ENCODE measurements at regions not wholly inside any gene's neighbourhood (a gene's known extent, or its start where the extent isn't known, plus 50 kb on each side); places are given as distances from the start of the nearest gene placed in this dataset.

DNA sequence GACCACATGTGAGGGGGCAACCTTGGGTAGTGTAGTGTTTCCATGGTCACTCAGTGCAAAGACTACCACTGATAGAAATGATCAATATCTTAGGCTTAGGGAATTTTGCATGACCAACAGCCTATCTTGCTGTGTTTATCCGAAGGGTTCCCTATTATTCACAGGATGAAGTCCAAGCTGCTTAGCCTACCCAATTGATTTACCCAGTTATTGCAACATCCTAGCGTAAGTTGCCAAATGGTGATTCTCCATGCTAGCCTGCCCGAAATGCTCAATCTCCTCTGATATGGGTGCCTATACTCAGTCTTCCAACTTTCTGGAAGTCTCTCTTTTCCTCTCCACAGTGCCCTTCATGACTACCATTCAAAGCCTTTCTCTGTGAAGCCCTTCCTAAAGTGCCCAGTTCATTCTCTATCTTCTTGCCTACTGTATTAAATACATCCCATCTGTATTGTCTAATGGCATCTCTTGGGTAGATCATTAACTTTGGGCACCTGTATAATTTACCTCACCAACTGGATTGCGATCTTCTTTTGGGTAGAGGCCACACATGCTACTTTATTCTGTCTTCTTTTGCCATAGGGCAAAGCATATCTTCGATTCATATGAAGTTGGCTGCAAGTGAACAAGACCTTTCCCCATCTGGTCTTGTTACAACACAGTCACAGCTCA, 240.5 kb downstream of the CLIC5 start:
- DNase-seq: no peak
- no peaks in the 10 kb centered on the region for H3K36me3 ChIP-seq
- no peaks in the 10 kb centered on the region for H3K27me3 ChIP-seq
- H3K4me1 ChIP-seq: no peaks in the 10 kb centered on the region
- TF ChIP-seq POLR2A (IDR thresholded peaks at IDR 0.05) (no peak), CTCF (IDR thresholded peaks at IDR 0.05) (no peak), EP300 (IDR thresholded peaks at IDR 0.05) (no peak), POLR2AphosphoS5 (IDR thresholded peaks at IDR 0.05) (no peak)
- no peak overlapping the region for H3K4me3 ChIP-seq
- no peak overlapping the region for H3K27ac ChIP-seq
- 76 to 92% methylated on average over 5 of the region's 5 CpGs for WGBS, 2 donors
- H3K9me3 ChIP-seq: no peaks in the 10 kb centered on the region
- intact Hi-C loops (cut with DNase I): no loop called here

- H3K27me3 ChIP-seq: no peaks in the 10 kb centered on the region
- H3K9me3 ChIP-seq: no peaks in the 10 kb centered on the region
- no peaks in the 10 kb centered on the region for H3K4me1 ChIP-seq
- no peaks in the 10 kb centered on the region for H3K36me3 ChIP-seq
- WGBS, 2 donors: 66 to 84% methylated on average over 3 of the region's 3 CpGs
- no peak for DNase-seq
- intact Hi-C loops (cut with DNase I): no loop called here
- TF ChIP-seq CTCF (IDR thresholded peaks at IDR 0.05) (no peak), EP300 (IDR thresholded peaks at IDR 0.05) (no peak), POLR2A (IDR thresholded peaks at IDR 0.05) (no peak), POLR2AphosphoS5 (IDR thresholded peaks at IDR 0.05) (no peak)
- no peak overlapping the region for H3K4me3 ChIP-seq
- H3K27ac ChIP-seq: no peak overlapping the region
These were observed 241.8 kb downstream of the CLIC5 start for GRCh38 chr6:45773906-45774305.

GRCh38 chr6:45772886-45773495, 242.7 kb downstream of the CLIC5 start:
- WGBS, 2 donors: 64 to 79% methylated on average over 6 of the region's 6 CpGs
- no peak for TF ChIP-seq POLR2A (IDR thresholded peaks at IDR 0.05)
- TF ChIP-seq CTCF (IDR thresholded peaks at IDR 0.05): no peak
- no peak for TF ChIP-seq POLR2AphosphoS5 (IDR thresholded peaks at IDR 0.05)
- Histone ChIP-seq H3K4me1 (no peaks in the 10 kb centered on the region), H3K36me3 (no peaks in the 10 kb centered on the region), H3K4me3 (no peak overlapping the region), H3K27me3 (no peaks in the 10 kb centered on the region), H3K9me3 (no peaks in the 10 kb centered on the region), H3K27ac (no peak overlapping the region)
- DNase-seq: no peak
- intact Hi-C loops (cut with DNase I): no loop called here

DNA sequence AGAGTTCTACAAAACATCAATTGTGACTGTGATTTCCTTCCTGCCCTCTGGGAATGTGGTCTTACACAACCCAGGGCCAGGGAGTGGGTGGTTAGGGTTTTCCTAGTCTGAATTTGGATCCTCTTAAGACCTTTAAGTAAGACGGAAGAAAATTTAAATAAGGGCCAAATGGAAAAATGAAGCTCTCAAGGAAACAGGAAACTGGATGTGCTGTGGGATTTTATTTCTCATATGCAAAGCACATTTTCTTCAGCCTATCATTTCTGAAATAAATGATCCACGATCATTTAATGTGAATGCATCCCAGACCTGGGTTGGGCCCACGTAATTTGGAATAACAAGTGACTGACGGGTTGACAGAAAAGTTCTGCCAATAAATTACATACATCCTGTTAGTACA, 243.6 kb downstream of the CLIC5 start:
- TF ChIP-seq POLR2A (IDR thresholded peaks at IDR 0.05) (no peak), CTCF (IDR thresholded peaks at IDR 0.05) (no peak), POLR2AphosphoS5 (IDR thresholded peaks at IDR 0.05) (no peak), EP300 (IDR thresholded peaks at IDR 0.05) (no peak)
- no peak overlapping the region for H3K4me3 ChIP-seq
- no peaks in the 10 kb centered on the region for H3K4me1 ChIP-seq
- intact Hi-C loops (cut with DNase I): no loop called here
- H3K27me3 ChIP-seq: no peaks in the 10 kb centered on the region
- peaks cover 0 to 2% (median 0%) of the 10 kb centered on the region in 4 donors for H3K9me3 ChIP-seq
- H3K36me3 ChIP-seq: no peaks in the 10 kb centered on the region
- no peak for DNase-seq
- WGBS, 2 donors: 84 to 86% methylated on average over 4 of the region's 4 CpGs
- no peak overlapping the region for H3K27ac ChIP-seq

- Histone ChIP-seq H3K4me1 (peaks cover 0 to 7% (median 0%) of the 10 kb centered on the region in 4 donors), H3K27ac (no peak overlapping the region), H3K4me3 (no peak overlapping the region), H3K36me3 (no peaks in the 10 kb centered on the region), H3K9me3 (peaks cover 0 to 2% (median 0%) of the 10 kb centered on the region in 4 donors), H3K27me3 (no peaks in the 10 kb centered on the region)
- DNase-seq: no peak
- intact Hi-C loops (cut with DNase I): no loop called here
- TF ChIP-seq CTCF (IDR thresholded peaks at IDR 0.05) (no peak), POLR2AphosphoS5 (IDR thresholded peaks at IDR 0.05) (no peak), EP300 (IDR thresholded peaks at IDR 0.05) (no peak), POLR2A (IDR thresholded peaks at IDR 0.05) (no peak)
These were observed 252.4 kb downstream of the CLIC5 start for GRCh38 chr6:45763281-45763680.

All from sigmoid colon (tissue), 6 donors.